ENCODE measurements at regions not wholly inside any gene's neighbourhood (a gene's known extent, or its start where the extent isn't known, plus 50 kb on each side); places are given as distances from the start of the nearest gene placed in this dataset.

- no peak for TF ChIP-seq CTCF (IDR thresholded peaks at IDR 0.05)
- TF ChIP-seq POLR2A (IDR thresholded peaks at IDR 0.05) = no peak
These were observed 144.5 kb downstream of the TMEM132E start for GRCh38 chr17:34723875-34724274.
